OCI-LY3 (cell line): ENCODE measurements at regions not wholly inside any gene's neighbourhood (a gene's known extent, or its start where the extent isn't known, plus 50 kb on each side); places are given as distances from the start of the nearest gene placed in this dataset.

Experiments used
- CTCF ChIP-seq: fragments of 200-600, 300-600 bp; sonication (generic); IDR thresholded peaks from 2 replicates; pipeline ENCODE4 v1.5.1; 2014; ENCODE audit warnings: antibody characterized with exemption, low read length, low read depth
- EZH2phosphoT487 ChIP-seq: fragments of 200-600 bp; shearing (Covaris generic); IDR thresholded peaks from 2 replicates; pipeline ENCODE4 v1.6.1; 2018; ENCODE audit warnings: antibody characterized with exemption, mixed run types, low read depth

- no peak for TF ChIP-seq CTCF
- TF ChIP-seq EZH2phosphoT487 = no peak
Observed at GRCh38 chr13:109285586-109285985, 500.8 kb downstream of the IRS2 start.
